HUES6 (cell line): ENCODE measurements at regions not wholly inside any gene's neighbourhood (a gene's known extent, or its start where the extent isn't known, plus 50 kb on each side); places are given as distances from the start of the nearest gene placed in this dataset.

Source experiments
- H3K27ac ChIP-seq: 2 replicates; pipeline ENCODE4 v1.7.0; 2013; ENCODE audit warnings: low read depth, mild to moderate bottlenecking, low read length, inconsistent platforms
- H3K27me3 ChIP-seq: 2 replicates; pipeline ENCODE4 v1.6.1; 2013; ENCODE audit warnings: low read length; ENCODE audit not compliant: control insufficient read depth, insufficient read depth
- H3K36me3 ChIP-seq: 2 replicates; pipeline ENCODE4 v1.6.1; 2013; ENCODE audit warnings: low read length; ENCODE audit not compliant: control insufficient read depth, insufficient read depth
- H3K4me1 ChIP-seq: 2 replicates; pipeline ENCODE4 v1.6.1; 2013; ENCODE audit warnings: low read length; ENCODE audit not compliant: control insufficient read depth, insufficient read depth
- H3K4me3 ChIP-seq: 2 replicates; pipeline ENCODE4 v1.5.1; 2013; ENCODE audit warnings: low read depth, low read length
- H3K9ac ChIP-seq: one replicate; pipeline ENCODE4 v1.6.1; 2013; ENCODE audit warnings: mild to moderate bottlenecking, low read length
- H3K9me3 ChIP-seq: 2 replicates; pipeline ENCODE4 v1.6.1; 2013; ENCODE audit warnings: low read depth, low read length; ENCODE audit not compliant: control insufficient read depth, insufficient read depth

DNA sequence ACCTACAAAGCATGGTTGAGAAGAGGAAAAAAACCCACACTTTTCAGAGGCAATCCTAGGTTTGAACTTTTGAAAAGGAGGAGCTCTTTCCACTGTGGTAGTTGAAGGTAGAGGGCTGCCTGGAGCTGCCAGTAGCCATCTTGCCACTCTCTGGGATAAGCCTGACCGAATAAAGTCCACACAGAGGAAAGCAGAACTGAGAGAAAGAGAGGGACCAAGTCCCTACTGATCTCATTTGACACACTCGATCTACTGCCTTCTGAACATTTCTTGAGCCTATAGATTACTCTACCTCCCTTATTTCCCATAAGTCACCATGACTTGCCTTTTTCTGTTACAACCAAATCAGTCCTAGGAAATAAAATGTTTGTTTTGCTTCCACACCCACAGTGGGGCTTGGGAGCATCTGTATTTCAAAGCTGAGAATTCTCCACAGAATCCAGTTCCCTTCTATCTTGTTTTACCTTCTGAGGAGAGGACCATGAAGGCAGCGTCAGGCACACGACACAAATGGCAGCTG is 147.0 kb upstream of the PTPRK start:
- no peaks in the 10 kb centered on the region for H3K36me3 ChIP-seq
- no peaks in the 10 kb centered on the region for H3K4me1 ChIP-seq
- H3K27me3 ChIP-seq: no peaks in the 10 kb centered on the region
- no peak overlapping the region for H3K27ac ChIP-seq
- no peaks in the 10 kb centered on the region for H3K9me3 ChIP-seq
- no peak overlapping the region for H3K9ac ChIP-seq
- no peak overlapping the region for H3K4me3 ChIP-seq

DNA sequence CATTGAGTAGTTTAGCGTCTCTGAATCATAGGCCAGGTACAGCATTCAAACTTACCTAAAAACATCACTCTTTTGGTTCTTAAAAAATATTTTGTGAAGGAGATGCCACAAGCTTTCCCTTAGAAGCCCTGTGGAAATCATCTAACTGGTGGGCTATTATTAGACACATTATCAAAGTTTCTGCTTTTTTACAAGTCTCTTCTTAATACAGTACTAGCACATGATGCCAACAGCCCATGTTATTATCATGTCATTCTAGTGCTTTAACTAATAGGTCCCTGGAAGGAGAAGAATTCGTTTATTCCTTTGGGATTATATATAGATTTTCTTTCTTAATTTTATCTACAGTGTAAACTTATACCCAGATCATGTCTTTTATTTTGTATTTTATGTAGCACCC is 146.0 kb upstream of the PTPRK start:
- H3K36me3 ChIP-seq: no peaks in the 10 kb centered on the region
- no peaks in the 10 kb centered on the region for H3K9me3 ChIP-seq
- H3K4me1 ChIP-seq: no peaks in the 10 kb centered on the region
- no peak overlapping the region for H3K9ac ChIP-seq
- H3K4me3 ChIP-seq: no peak overlapping the region
- no peak overlapping the region for H3K27ac ChIP-seq
- no peaks in the 10 kb centered on the region for H3K27me3 ChIP-seq

DNA sequence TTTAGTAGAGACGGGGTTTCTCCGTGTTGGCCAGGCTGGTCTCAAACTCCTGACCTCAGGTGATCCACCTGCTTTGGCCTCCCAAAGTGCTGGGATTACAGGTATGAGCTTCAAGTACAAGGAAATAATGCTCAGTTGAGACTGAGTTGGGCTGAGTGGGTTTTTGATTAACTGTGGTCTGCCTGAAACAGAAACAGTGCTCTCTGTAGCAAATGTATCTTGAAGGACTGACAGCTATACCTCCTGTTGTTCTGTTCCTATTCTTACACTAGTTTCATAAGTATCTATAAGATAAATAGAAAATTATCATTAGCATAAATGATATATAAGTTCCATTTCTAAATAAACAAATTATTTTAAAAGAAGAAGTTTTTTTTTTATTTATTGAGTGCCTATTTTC is 142.8 kb upstream of the PTPRK start:
- H3K4me1 ChIP-seq: no peaks in the 10 kb centered on the region
- H3K9me3 ChIP-seq: no peaks in the 10 kb centered on the region
- no peaks in the 10 kb centered on the region for H3K36me3 ChIP-seq
- no peaks in the 10 kb centered on the region for H3K27me3 ChIP-seq
- H3K9ac ChIP-seq: no peak overlapping the region
- H3K27ac ChIP-seq: no peak overlapping the region
- H3K4me3 ChIP-seq: no peak overlapping the region

DNA sequence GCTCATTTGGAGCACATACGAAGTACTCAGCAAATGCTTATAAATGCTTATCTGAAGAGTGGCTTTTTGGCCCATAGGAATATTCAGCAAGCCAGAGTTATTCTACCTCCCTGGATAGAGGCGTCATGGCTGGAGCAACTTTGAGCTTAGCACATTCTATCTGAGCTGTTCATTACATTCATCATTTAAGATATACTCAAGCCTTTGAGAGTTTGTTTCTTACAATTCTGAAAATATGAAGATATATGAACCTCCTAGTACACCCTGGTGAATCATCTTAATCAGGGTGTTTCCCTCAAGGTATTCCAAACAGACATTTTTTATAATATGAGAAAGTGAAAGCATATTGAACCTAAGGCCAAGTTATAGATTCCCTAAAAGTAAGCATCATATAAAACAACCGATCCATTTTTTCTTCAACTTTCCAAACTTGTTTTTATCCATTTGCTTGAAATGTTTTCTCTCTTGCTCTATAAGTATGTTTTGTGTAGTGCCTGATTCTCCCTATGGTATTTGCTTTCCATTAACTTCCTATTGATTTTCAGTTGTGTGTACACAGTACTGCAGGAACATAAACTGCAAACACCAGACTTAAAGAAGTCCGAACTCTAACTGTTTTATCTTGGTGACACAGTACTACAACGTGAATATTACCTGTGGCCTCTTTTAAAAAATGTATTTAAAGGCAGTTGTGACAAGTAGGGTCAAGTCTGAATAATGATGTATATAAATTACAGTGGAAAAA is 139.7 kb upstream of the PTPRK start:
- Histone ChIP-seq H3K27ac (no peak overlapping the region), H3K4me3 (no peak overlapping the region), H3K4me1 (no peaks in the 10 kb centered on the region), H3K9ac (no peak overlapping the region), H3K36me3 (no peaks in the 10 kb centered on the region), H3K9me3 (no peaks in the 10 kb centered on the region), H3K27me3 (no peaks in the 10 kb centered on the region)

DNA sequence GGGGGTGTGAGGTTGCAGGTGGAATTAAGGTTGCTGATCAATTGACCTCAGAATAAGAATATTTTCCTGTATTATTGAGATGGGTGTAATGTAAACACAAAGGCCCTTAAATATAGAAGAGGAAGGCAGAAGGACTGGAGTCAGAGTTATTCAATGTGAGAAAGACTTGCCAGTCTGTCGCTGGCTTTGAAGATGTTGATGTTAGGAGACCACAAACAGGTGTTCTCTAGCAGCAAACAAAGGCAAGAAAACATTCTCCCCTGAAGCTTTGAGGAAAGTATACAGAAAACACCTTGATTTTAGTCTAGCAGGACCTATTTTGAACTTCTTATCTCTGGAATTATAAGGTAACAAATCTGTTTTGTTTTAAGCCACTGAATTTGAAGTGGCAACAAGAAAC is 138.9 kb upstream of the PTPRK start:
- Histone ChIP-seq H3K4me3 (no peak overlapping the region), H3K27ac (no peak overlapping the region), H3K36me3 (no peaks in the 10 kb centered on the region), H3K9me3 (no peaks in the 10 kb centered on the region), H3K4me1 (no peaks in the 10 kb centered on the region), H3K27me3 (no peaks in the 10 kb centered on the region), H3K9ac (no peak overlapping the region)

DNA sequence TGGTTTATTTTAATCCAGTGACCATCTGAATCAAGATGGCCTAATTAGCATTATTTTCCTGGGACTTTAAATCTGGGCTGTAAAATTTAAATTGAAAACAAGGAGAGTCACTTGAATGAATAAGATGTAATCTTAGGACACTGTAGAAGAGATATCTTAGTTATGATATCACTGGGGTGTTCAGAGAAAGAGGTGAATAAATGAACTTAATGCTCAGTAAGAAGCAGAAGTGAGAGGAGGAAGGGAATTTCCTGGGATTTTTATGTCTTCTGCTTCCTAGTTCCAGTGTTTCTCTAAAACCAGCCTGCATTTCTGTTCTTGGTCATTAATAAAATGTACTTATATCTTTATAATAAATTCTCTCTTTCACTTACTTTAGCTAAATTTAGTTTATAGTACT is 136.8 kb upstream of the PTPRK start:
- no peaks in the 10 kb centered on the region for H3K9me3 ChIP-seq
- H3K4me1 ChIP-seq: no peaks in the 10 kb centered on the region
- H3K36me3 ChIP-seq: no peaks in the 10 kb centered on the region
- no peaks in the 10 kb centered on the region for H3K27me3 ChIP-seq
- no peak overlapping the region for H3K4me3 ChIP-seq
- no peak overlapping the region for H3K27ac ChIP-seq
- H3K9ac ChIP-seq: no peak overlapping the region

DNA sequence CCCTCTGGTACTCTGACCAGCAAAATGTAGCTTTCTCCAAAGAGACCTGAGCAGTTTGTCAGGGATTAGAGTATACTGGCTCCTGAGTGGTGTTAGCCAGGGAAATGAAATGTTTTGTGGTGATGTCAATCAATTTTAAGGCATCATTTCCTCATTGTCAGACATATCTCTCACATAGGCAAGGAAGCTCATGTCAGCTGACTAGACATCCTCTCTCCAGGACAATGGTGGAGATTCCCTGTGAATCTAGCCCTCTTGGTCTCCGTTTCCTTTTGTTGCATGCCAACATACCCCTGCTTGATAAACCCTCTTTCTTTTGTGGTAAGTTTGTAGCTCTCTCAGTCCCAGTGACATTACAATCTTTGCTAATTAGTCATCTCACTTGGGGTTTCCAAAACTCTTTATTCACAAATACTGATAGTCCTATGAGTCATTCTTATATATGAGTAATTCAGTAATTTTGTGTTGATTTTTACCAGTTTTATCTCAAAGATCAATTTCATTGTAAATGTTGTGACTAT is 135.6 kb upstream of the PTPRK start:
- Histone ChIP-seq H3K9me3 (no peaks in the 10 kb centered on the region), H3K36me3 (no peaks in the 10 kb centered on the region), H3K27ac (no peak overlapping the region), H3K4me3 (no peak overlapping the region), H3K9ac (no peak overlapping the region), H3K27me3 (no peaks in the 10 kb centered on the region), H3K4me1 (no peaks in the 10 kb centered on the region)

DNA sequence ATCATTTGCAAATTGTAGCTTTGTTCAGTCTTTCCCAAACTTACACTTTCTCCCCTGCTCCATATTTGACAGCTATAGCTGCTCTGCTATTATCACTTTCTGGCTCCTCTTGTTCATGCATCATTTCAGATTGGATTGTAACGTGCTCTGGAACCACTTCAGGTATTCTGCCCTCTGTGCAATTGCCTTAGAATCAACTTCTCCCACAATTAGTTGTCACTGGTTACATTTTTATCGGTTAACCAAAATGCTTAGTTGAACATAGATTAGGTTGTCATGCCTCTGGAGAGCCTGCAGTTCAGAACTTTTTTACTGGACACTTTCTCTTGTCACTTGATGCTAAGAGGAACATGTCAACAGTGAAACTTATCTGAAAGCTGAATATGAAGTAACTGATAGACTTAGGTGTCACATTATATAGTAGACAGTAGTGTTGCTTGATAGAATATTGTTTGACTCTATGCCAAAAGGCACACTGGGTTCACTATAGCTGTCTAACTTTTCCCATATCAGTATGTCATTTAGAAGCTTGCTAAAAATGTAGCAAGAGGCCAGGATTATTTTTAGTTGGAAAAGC is 127.7 kb upstream of the PTPRK start:
- no peaks in the 10 kb centered on the region for H3K9me3 ChIP-seq
- H3K9ac ChIP-seq: no peak overlapping the region
- no peaks in the 10 kb centered on the region for H3K27me3 ChIP-seq

DNA sequence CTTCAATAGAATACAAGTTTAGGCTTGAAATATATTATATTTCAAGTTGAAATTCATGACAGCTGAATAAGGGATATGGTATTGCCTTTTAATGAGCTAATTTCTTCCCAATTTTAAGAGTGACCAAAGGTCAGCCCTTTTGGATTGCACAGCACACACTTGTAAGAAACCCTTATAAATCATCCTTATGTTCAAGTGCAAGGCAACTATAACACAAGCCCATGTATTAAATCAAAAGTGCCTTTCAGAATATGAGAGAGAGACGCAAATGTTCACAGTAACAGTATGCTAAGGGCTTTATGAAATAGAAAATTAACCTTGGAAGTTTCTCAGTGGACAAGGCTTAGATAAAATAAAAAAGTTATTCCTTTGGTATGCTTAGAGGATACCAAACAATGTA is 121.7 kb upstream of the PTPRK start:
- Histone ChIP-seq H3K27ac (no peak overlapping the region), H3K9ac (no peak overlapping the region), H3K27me3 (no peaks in the 10 kb centered on the region), H3K4me1 (no peaks in the 10 kb centered on the region), H3K9me3 (no peaks in the 10 kb centered on the region), H3K36me3 (no peaks in the 10 kb centered on the region), H3K4me3 (no peak overlapping the region)

More for the DNA sequence above, 127.7 kb upstream of the PTPRK start:
- Histone ChIP-seq H3K36me3 (no peaks in the 10 kb centered on the region), H3K4me1 (no peaks in the 10 kb centered on the region), H3K27ac (no peak overlapping the region), H3K4me3 (no peak overlapping the region)

DNA sequence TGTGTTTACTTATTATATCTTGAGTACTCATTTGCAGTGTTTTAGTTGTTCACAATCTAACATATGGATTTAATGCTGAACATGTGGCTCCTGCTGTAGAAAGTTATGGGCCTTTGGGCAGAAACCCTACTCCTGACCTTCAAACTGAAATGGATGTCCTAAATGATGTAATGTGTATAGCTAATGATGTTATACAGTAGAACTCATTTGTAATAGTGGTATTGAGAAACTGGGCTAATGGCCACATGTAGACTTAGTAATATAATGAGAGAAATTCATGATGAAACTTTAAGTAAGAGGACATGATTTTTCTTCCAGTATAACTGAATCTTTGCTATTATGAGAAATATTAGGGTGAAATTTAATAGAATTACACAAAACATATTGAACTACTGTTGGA is 121.3 kb upstream of the PTPRK start:
- Histone ChIP-seq H3K27ac (no peak overlapping the region), H3K36me3 (no peaks in the 10 kb centered on the region), H3K27me3 (no peaks in the 10 kb centered on the region), H3K4me1 (no peaks in the 10 kb centered on the region), H3K9ac (no peak overlapping the region), H3K4me3 (no peak overlapping the region), H3K9me3 (no peaks in the 10 kb centered on the region)

DNA sequence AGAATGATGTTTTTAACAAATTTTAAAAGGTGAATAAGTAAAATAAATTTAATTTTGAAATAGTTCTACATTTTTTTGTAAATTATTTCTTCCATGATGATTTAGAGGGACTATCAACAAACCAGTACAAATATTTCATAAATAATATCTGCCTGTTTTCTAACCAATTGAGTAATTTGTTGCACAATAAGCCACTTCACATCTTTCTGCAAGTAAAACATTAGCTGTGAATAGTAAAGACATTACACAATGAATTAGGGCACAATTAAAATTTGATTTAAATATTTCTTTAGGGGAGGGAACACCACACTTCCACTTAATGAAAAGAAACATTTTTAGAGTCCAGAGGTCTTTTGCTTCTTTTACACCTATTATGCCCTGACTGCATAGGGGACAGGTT is 118.4 kb upstream of the PTPRK start:
- Histone ChIP-seq H3K4me1 (no peaks in the 10 kb centered on the region), H3K36me3 (no peaks in the 10 kb centered on the region), H3K27ac (no peak overlapping the region), H3K9me3 (no peaks in the 10 kb centered on the region), H3K9ac (no peak overlapping the region), H3K27me3 (no peaks in the 10 kb centered on the region), H3K4me3 (no peak overlapping the region)
